BJ (cell line): ENCODE measurements at regions not wholly inside any gene's neighbourhood (a gene's known extent, or its start where the extent isn't known, plus 50 kb on each side); places are given as distances from the start of the nearest gene placed in this dataset.
"Not testable (repeated sequence)": the region's sequence is repeated elsewhere in the genome, so short reads cannot be mapped to it uniquely, and the experiment has no call there.

ENCODE experiments used
- CTCF ChIA-PET: fragments of 350-600 bp; formaldehyde crosslinking; extraction: SDS; loops from one replicate; lab custom pipeline; 2021; ENCODE audit warnings: antibody characterized with exemption, inconsistent platforms; lab: Yijun Ruan, JAX
- POLR2A ChIA-PET: fragments of 300-600 bp; sonication (Branson Sonifier 250); formaldehyde crosslinking; extraction: SDS; loops from one replicate; lab custom pipeline; 2021; ENCODE audit warnings: antibody characterized with exemption; lab: Charles Lee
- DNase-seq: peaks from one replicate; pipeline ENCODE4 v3.0.0-alpha.2; 2011; ENCODE audit warnings: low read depth
- H3K27me3 ChIP-seq: 2 replicates; pipeline ENCODE4 v1.6.0; 2011; ENCODE audit warnings: low read length; ENCODE audit not compliant: control insufficient read depth, insufficient read depth
- H3K36me3 ChIP-seq: 2 replicates; pipeline ENCODE4 v1.5.1; 2011; ENCODE audit warnings: low read length; ENCODE audit not compliant: control insufficient read depth, insufficient read depth
- H3K4me3 ChIP-seq: 2 replicates; pipeline ENCODE4 v1.5.1; 2011; ENCODE audit warnings: low read depth, mild to moderate bottlenecking, control low read depth, low read length

GRCh38 chr16:29340235-29340634 lies 66.3 kb downstream of the NPIPB11 start:
- H3K4me3 ChIP-seq, DNase-seq, CTCF ChIA-PET, POLR2A ChIA-PET, H3K27me3 ChIP-seq, H3K36me3 ChIP-seq: not testable (repeated sequence)

GRCh38 chr16:29338821-29339700 lies 67.5 kb downstream of the NPIPB11 start:
- H3K27me3 ChIP-seq, POLR2A ChIA-PET, DNase-seq, H3K36me3 ChIP-seq, CTCF ChIA-PET, H3K4me3 ChIP-seq: not testable (repeated sequence)

- CTCF ChIA-PET, H3K36me3 ChIP-seq, POLR2A ChIA-PET: not testable (repeated sequence)
Measured at GRCh38 chr16:29337385-29337901, 69.1 kb downstream of the NPIPB11 start.

GRCh38 chr16:29335549-29335846 lies 71.0 kb downstream of the NPIPB11 start:
- CTCF ChIA-PET, DNase-seq, POLR2A ChIA-PET, H3K36me3 ChIP-seq, H3K27me3 ChIP-seq, H3K4me3 ChIP-seq: not testable (repeated sequence)

More at GRCh38 chr16:29337385-29337901, 69.1 kb downstream of the NPIPB11 start:
- DNase-seq, H3K27me3 ChIP-seq, H3K4me3 ChIP-seq: not testable (repeated sequence)

- H3K36me3 ChIP-seq, H3K4me3 ChIP-seq, POLR2A ChIA-PET, DNase-seq, CTCF ChIA-PET, H3K27me3 ChIP-seq: not testable (repeated sequence)
Measured at GRCh38 chr16:29334776-29335548, 71.5 kb downstream of the NPIPB11 start.

GRCh38 chr16:29333492-29334097 lies 72.9 kb downstream of the NPIPB11 start:
- POLR2A ChIA-PET, DNase-seq, H3K4me3 ChIP-seq, H3K36me3 ChIP-seq, CTCF ChIA-PET, H3K27me3 ChIP-seq: not testable (repeated sequence)

GRCh38 chr16:29330623-29331022 lies 75.9 kb downstream of the NPIPB11 start:
- H3K27me3 ChIP-seq, H3K4me3 ChIP-seq, CTCF ChIA-PET, H3K36me3 ChIP-seq, DNase-seq, POLR2A ChIA-PET: not testable (repeated sequence)

- CTCF ChIA-PET, POLR2A ChIA-PET, H3K4me3 ChIP-seq, DNase-seq, H3K36me3 ChIP-seq, H3K27me3 ChIP-seq: not testable (repeated sequence)
Measured at GRCh38 chr16:29328528-29328927, 78.0 kb downstream of the NPIPB11 start.

- H3K27me3 ChIP-seq, H3K36me3 ChIP-seq, CTCF ChIA-PET, H3K4me3 ChIP-seq, DNase-seq, POLR2A ChIA-PET: not testable (repeated sequence)
Measured at GRCh38 chr16:29327631-29328408, 78.7 kb downstream of the NPIPB11 start.

- H3K27me3 ChIP-seq, H3K36me3 ChIP-seq, H3K4me3 ChIP-seq, POLR2A ChIA-PET, CTCF ChIA-PET, DNase-seq: not testable (repeated sequence)
Measured at GRCh38 chr16:29326164-29327125, 80.1 kb downstream of the NPIPB11 start.

- CTCF ChIA-PET, H3K27me3 ChIP-seq, DNase-seq, H3K4me3 ChIP-seq, H3K36me3 ChIP-seq, POLR2A ChIA-PET: not testable (repeated sequence)
Measured at GRCh38 chr16:29323725-29324124, 82.8 kb downstream of the NPIPB11 start.
